ENCODE measurements at regions not wholly inside any gene's neighbourhood (a gene's known extent, or its start where the extent isn't known, plus 50 kb on each side); places are given as distances from the start of the nearest gene placed in this dataset.

- Histone ChIP-seq H3K9me3 (ENCODE audit: insufficient read depth, low read depth, low read length) (no peaks in the 10 kb centered on the region), H3K9ac (ENCODE audit: low read depth, low read length) (no peak overlapping the region), H3K27me3 (ENCODE audit: insufficient read depth, low read length) (no peaks in the 10 kb centered on the region), H3K4me1 (ENCODE audit: insufficient read depth, low read length) (peaks cover 14% of the 10 kb centered on the region; the same call in 1 of the 2 replicates), H3K4me3 (ENCODE audit: low read length) (no peak overlapping the region), H3K36me3 (ENCODE audit: insufficient read depth, low read depth, low read length) (no peaks in the 10 kb centered on the region), H3K27ac (ENCODE audit: low read length) (no peak overlapping the region)
Measured at GRCh38 chr10:8511026-8511425, 456.5 kb downstream of the GATA3 start.

DNA sequence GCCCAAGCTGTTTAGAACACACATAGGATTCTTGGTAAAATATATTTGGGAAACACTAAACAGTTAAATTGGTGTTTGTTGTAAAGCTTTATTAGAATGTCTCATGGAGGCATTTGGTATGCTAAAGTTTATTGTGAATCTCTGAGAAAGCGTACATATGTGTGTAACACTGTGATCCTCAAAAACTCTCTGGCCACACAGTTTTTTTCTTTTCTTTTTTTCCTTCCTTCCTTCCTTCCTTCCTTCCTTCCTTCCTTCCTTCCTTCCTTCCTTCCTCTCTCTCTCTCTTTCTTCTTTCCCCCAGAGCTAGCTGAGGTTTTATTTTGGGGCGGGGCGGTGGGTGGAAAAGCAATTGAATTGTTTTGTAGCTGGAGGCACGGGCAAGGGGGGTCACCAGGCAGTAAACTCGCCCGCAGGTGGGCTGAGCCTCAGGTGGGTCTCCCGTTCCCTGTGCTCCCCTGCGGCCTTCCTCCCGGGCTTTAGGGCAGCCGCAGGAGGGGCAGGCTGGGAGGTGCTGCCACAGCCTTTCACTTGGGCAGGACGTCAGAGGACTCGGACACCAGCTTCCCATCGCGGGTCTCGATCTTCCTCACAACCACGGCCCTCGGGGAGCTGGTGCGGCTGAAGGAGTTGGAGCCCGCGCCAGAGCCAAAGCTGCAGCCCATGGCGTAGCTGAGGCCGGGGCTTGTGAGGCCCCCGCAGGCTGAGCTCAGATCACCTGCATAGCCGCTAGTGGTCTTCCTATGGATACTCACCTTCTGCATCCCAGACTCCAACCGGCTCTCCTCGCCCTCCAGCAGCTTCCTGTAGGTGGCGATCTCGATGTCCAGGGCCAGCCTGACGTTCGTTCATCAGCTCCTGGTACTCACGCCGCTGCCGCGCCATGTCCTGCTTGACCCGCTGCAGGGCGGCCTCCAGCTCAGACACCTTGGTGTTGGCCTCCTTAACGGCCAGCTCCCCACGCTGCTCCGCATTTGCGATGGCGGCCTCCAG is 459.0 kb downstream of the GATA3 start:
- peaks cover 19% of the 10 kb centered on the region; the same call in 1 of the 2 replicates for H3K4me1 ChIP-seq (ENCODE audit: insufficient read depth, low read length)
- no peak overlapping the region for H3K9ac ChIP-seq (ENCODE audit: low read depth, low read length)
- H3K4me3 ChIP-seq (ENCODE audit: low read length) = no peak overlapping the region
- H3K27me3 ChIP-seq (ENCODE audit: insufficient read depth, low read length) = no peaks in the 10 kb centered on the region
- H3K27ac ChIP-seq (ENCODE audit: low read length) = no peak overlapping the region
- no peaks in the 10 kb centered on the region for H3K36me3 ChIP-seq (ENCODE audit: insufficient read depth, low read depth, low read length)
- H3K9me3 ChIP-seq (ENCODE audit: insufficient read depth, low read depth, low read length) = no peaks in the 10 kb centered on the region

DNA sequence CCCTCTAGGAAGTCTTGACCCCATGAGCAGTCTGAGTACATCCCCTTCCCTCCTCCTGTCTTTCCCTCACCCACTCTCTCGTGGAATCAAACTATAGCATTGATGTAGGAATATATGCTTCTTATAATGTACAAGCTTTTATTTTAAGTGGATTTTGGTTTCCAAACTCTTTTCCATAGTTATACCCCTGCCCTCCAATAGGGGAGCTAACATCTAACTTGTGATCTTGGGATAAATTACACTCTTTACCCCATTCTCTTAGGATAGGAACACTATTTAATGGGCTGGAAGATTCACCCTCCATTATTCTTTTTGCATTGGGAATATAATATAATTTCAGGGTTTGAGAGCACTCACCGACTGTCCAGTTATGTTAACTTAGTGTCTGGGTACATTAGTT is 465.9 kb downstream of the GATA3 start:
- Histone ChIP-seq H3K27ac (ENCODE audit: low read length) (no peak overlapping the region), H3K4me1 (ENCODE audit: insufficient read depth, low read length) (peaks cover 5% of the 10 kb centered on the region; the same call in 1 of the 2 replicates), H3K9ac (ENCODE audit: low read depth, low read length) (no peak overlapping the region), H3K27me3 (ENCODE audit: insufficient read depth, low read length) (no peaks in the 10 kb centered on the region), H3K9me3 (ENCODE audit: insufficient read depth, low read depth, low read length) (no peaks in the 10 kb centered on the region), H3K4me3 (ENCODE audit: low read length) (no peak overlapping the region), H3K36me3 (ENCODE audit: insufficient read depth, low read depth, low read length) (no peaks in the 10 kb centered on the region)

- no peak overlapping the region for H3K27ac ChIP-seq (ENCODE audit: low read length)
- no peak overlapping the region for H3K4me3 ChIP-seq (ENCODE audit: low read length)
- H3K36me3 ChIP-seq (ENCODE audit: insufficient read depth, low read depth, low read length) = no peaks in the 10 kb centered on the region
- no peaks in the 10 kb centered on the region for H3K4me1 ChIP-seq (ENCODE audit: insufficient read depth, low read length)
- H3K9me3 ChIP-seq (ENCODE audit: insufficient read depth, low read depth, low read length) = no peaks in the 10 kb centered on the region
- no peak overlapping the region for H3K9ac ChIP-seq (ENCODE audit: low read depth, low read length)
- H3K27me3 ChIP-seq (ENCODE audit: insufficient read depth, low read length) = no peaks in the 10 kb centered on the region
Measured at GRCh38 chr10:8527773-8528172, 473.3 kb downstream of the GATA3 start.

DNA sequence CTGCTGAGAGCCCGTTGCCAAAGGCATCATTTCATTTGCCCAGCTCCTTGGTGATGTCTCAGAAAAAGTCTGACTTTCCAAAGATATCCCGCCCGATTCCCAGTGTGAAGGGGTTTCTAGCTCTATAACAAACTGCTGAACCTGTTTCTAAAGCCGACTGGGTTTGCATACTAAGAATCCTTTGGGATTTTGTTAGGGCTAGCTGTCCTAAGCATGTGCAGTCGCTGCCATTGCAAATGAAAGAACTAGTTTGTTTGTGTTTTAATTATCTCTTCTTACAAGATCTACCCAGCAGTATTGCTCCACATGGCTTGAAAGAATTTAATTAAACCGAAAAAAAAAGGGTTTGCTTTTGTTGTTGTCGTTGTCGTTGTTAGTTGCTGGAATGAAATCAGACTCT is 476.6 kb downstream of the GATA3 start:
- H3K27ac ChIP-seq (ENCODE audit: low read length) = no peak overlapping the region
- no peaks in the 10 kb centered on the region for H3K9me3 ChIP-seq (ENCODE audit: insufficient read depth, low read depth, low read length)
- no peaks in the 10 kb centered on the region for H3K36me3 ChIP-seq (ENCODE audit: insufficient read depth, low read depth, low read length)
- H3K9ac ChIP-seq (ENCODE audit: low read depth, low read length) = no peak overlapping the region
- H3K4me1 ChIP-seq (ENCODE audit: insufficient read depth, low read length) = no peaks in the 10 kb centered on the region
- no peak overlapping the region for H3K4me3 ChIP-seq (ENCODE audit: low read length)
- no peaks in the 10 kb centered on the region for H3K27me3 ChIP-seq (ENCODE audit: insufficient read depth, low read length)

GRCh38 chr10:8532647-8533046 is 478.2 kb downstream of the GATA3 start:
- Histone ChIP-seq H3K4me3 (ENCODE audit: low read length) (no peak overlapping the region), H3K9ac (ENCODE audit: low read depth, low read length) (no peak overlapping the region), H3K4me1 (ENCODE audit: insufficient read depth, low read length) (no peaks in the 10 kb centered on the region), H3K27me3 (ENCODE audit: insufficient read depth, low read length) (no peaks in the 10 kb centered on the region), H3K9me3 (ENCODE audit: insufficient read depth, low read depth, low read length) (no peaks in the 10 kb centered on the region), H3K36me3 (ENCODE audit: insufficient read depth, low read depth, low read length) (no peaks in the 10 kb centered on the region), H3K27ac (ENCODE audit: low read length) (no peak overlapping the region)

GRCh38 chr10:8533462-8533861 is 479.0 kb downstream of the GATA3 start:
- H3K4me3 ChIP-seq (ENCODE audit: low read length) = no peak overlapping the region
- no peak overlapping the region for H3K27ac ChIP-seq (ENCODE audit: low read length)
- no peaks in the 10 kb centered on the region for H3K9me3 ChIP-seq (ENCODE audit: insufficient read depth, low read depth, low read length)
- no peaks in the 10 kb centered on the region for H3K4me1 ChIP-seq (ENCODE audit: insufficient read depth, low read length)
- H3K9ac ChIP-seq (ENCODE audit: low read depth, low read length) = no peak overlapping the region
- H3K27me3 ChIP-seq (ENCODE audit: insufficient read depth, low read length) = no peaks in the 10 kb centered on the region
- no peaks in the 10 kb centered on the region for H3K36me3 ChIP-seq (ENCODE audit: insufficient read depth, low read depth, low read length)

DNA sequence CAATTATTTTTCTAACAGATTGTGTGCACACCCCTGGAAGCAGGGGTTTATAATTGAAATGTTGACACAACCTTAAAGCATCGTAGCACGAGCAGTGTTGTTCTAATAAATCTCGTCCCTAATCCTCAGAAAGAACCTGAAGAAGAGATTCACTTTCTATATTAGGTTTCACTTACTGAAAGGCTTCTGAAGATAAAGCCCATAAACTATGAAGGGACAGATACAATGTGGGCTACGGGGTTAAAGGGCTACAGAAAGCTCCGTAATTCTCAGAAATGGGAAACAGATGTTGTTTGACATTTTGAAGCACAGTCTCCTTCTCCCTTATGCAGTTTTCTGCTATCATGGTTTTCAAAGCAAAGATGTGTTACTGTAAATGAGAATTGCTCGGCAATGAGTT is 479.6 kb downstream of the GATA3 start:
- Histone ChIP-seq H3K27me3 (ENCODE audit: insufficient read depth, low read length) (no peaks in the 10 kb centered on the region), H3K36me3 (ENCODE audit: insufficient read depth, low read depth, low read length) (no peaks in the 10 kb centered on the region), H3K4me1 (ENCODE audit: insufficient read depth, low read length) (no peaks in the 10 kb centered on the region), H3K27ac (ENCODE audit: low read length) (no peak overlapping the region), H3K4me3 (ENCODE audit: low read length) (no peak overlapping the region), H3K9ac (ENCODE audit: low read depth, low read length) (no peak overlapping the region), H3K9me3 (ENCODE audit: insufficient read depth, low read depth, low read length) (no peaks in the 10 kb centered on the region)

- Histone ChIP-seq H3K27ac (ENCODE audit: low read length) (no peak overlapping the region), H3K27me3 (ENCODE audit: insufficient read depth, low read length) (no peaks in the 10 kb centered on the region)
Measured at GRCh38 chr10:8534891-8535290, 480.4 kb downstream of the GATA3 start.

DNA sequence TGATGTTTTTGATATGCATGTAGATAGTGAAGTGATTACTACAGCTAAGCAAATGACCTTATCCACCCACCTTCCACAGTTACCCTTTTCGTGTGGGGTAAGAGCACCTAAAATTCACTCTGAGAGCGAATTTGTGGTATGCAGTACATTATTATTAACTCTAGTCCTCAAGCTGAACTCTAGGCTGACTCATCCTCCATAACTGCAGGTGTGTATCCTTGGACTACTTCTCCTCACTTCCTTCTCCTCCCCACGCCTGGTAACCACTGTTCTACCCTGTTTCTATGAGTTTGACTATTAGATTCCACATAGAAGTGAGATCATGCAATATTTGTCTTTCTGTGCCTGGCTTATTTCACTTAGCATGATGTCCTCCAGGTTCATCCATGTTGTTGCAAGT is 484.6 kb downstream of the GATA3 start:
- Histone ChIP-seq H3K27ac (ENCODE audit: low read length) (no peak overlapping the region), H3K9me3 (ENCODE audit: insufficient read depth, low read depth, low read length) (no peaks in the 10 kb centered on the region), H3K4me3 (ENCODE audit: low read length) (no peak overlapping the region), H3K4me1 (ENCODE audit: insufficient read depth, low read length) (no peaks in the 10 kb centered on the region), H3K9ac (ENCODE audit: low read depth, low read length) (no peak overlapping the region), H3K36me3 (ENCODE audit: insufficient read depth, low read depth, low read length) (no peaks in the 10 kb centered on the region), H3K27me3 (ENCODE audit: insufficient read depth, low read length) (no peaks in the 10 kb centered on the region)

More at GRCh38 chr10:8534891-8535290, 480.4 kb downstream of the GATA3 start:
- H3K9ac ChIP-seq (ENCODE audit: low read depth, low read length) = no peak overlapping the region
- H3K4me3 ChIP-seq (ENCODE audit: low read length) = no peak overlapping the region
- H3K4me1 ChIP-seq (ENCODE audit: insufficient read depth, low read length) = no peaks in the 10 kb centered on the region
- no peaks in the 10 kb centered on the region for H3K9me3 ChIP-seq (ENCODE audit: insufficient read depth, low read depth, low read length)
- H3K36me3 ChIP-seq (ENCODE audit: insufficient read depth, low read depth, low read length) = no peaks in the 10 kb centered on the region

GRCh38 chr10:8543361-8544056 is 489.0 kb downstream of the GATA3 start:
- no peaks in the 10 kb centered on the region for H3K9me3 ChIP-seq (ENCODE audit: insufficient read depth, low read depth, low read length)
- no peaks in the 10 kb centered on the region for H3K36me3 ChIP-seq (ENCODE audit: insufficient read depth, low read depth, low read length)
- no peak overlapping the region for H3K9ac ChIP-seq (ENCODE audit: low read depth, low read length)
- no peaks in the 10 kb centered on the region for H3K4me1 ChIP-seq (ENCODE audit: insufficient read depth, low read length)
- no peak overlapping the region for H3K4me3 ChIP-seq (ENCODE audit: low read length)
- H3K27me3 ChIP-seq (ENCODE audit: insufficient read depth, low read length) = no peaks in the 10 kb centered on the region
- no peak overlapping the region for H3K27ac ChIP-seq (ENCODE audit: low read length)

DNA sequence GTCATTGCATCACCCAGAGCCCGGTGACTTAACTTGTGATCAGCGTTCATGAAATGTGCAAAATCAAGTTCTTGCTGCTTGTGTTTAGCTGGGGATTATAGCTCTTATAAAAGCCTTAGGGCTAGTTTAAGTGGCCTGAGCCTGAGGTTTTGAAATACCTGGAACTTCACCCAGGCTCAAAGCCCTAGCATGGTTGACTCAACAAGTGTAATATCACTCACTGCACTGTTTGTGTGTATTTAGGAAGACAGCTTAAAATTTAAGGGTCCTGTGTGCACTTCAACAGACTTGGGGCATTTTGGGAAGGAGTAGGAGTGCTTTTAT is 489.5 kb downstream of the GATA3 start:
- Histone ChIP-seq H3K36me3 (ENCODE audit: insufficient read depth, low read depth, low read length) (no peaks in the 10 kb centered on the region), H3K4me3 (ENCODE audit: low read length) (no peak overlapping the region), H3K27me3 (ENCODE audit: insufficient read depth, low read length) (no peaks in the 10 kb centered on the region), H3K9me3 (ENCODE audit: insufficient read depth, low read depth, low read length) (no peaks in the 10 kb centered on the region), H3K27ac (ENCODE audit: low read length) (no peak overlapping the region), H3K4me1 (ENCODE audit: insufficient read depth, low read length) (no peaks in the 10 kb centered on the region), H3K9ac (ENCODE audit: low read depth, low read length) (no peak overlapping the region)
